ENCODE measurements at regions not wholly inside any gene's neighbourhood (a gene's known extent, or its start where the extent isn't known, plus 50 kb on each side); places are given as distances from the start of the nearest gene placed in this dataset.
"Not testable (repeated sequence)": the region's sequence is repeated elsewhere in the genome, so short reads cannot be mapped to it uniquely, and the experiment has no call there.

DNA sequence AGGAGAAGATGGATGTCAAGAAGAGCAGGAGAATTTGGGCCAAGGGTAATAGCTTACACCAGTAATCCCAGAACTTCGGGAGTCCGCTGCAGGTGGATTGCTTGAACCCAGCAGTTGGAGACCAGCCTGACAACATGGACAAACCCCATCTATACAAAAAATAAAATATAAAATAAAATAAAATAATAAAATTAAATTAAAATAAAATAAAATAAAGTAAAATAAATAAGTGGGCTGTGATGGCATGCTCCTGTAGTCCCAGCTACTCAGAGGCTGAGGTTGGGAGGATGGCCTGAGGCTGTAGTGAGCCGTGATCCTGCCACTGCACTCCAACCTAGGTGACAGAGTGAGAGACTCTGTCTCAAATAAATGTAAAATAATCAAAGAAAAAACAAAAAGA is 1946.7 kb downstream of the MRPL39 start:
- no peak for DNase-seq

DNA sequence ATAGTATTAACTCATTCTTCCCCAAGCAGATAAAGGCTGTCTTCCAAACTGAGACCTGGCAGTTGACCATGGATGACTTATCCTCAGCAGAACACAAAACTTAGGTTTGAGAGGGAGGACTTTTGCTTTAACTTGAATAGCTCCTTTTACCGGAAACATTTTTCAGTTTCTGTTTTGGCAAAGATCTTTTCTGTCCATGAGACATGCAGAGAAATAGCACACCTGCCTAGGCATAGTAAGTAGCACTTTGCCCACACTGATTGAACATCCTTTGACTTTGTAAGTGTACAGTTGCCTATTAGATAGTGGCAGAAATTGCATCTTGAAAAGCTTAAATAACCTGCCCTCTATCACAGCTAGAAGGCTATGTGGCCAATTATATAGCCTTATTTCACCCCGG is 1962.5 kb downstream of the MRPL39 start:
- no peak for DNase-seq

DNA sequence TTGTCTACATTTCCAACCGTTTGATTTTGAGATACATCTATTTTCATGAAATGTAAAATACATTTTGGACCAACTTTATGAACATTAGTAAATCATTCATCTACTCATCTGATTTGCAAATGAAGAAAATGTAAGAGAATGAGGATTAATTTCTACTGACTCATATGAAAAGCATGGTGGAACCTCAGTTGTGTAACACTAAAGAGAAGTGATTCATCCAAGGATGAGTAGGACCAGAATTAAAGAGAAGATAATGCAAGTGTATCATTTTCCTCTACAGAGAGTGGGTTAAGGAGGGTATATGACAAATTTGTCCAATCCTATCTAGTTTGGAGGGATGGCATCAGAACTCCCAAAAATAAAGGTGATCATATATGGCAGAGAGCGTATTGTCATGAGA is 1967.6 kb downstream of the MRPL39 start:
- DNase-seq = no peak

DNA sequence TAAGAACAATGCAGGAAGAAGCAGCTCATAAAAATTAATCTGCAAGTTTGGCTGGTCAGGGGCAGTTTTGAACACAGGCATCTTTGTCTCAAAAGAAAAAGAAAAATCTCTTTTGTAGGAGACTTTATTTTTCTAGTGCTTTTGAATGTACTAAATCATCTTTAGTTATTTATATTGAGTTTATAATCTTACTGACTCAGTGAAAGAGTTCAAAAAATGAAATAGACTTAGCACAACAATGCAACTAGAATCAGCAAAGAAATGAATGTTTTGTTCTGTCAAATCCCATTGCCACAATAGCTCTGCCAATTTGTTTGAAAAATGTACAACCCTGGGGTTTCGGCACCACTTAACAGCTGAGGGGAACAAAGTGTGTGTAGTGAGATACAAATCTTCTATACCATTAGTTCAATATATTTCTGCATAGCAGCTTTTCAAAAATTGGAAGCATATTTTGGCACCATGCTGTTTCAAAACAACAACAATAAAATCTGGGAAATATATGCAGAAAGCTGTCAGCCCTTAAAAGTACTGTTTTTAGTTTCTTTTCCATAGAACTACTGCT is 1969.1 kb downstream of the MRPL39 start:
- DNase-seq = no peak

DNA sequence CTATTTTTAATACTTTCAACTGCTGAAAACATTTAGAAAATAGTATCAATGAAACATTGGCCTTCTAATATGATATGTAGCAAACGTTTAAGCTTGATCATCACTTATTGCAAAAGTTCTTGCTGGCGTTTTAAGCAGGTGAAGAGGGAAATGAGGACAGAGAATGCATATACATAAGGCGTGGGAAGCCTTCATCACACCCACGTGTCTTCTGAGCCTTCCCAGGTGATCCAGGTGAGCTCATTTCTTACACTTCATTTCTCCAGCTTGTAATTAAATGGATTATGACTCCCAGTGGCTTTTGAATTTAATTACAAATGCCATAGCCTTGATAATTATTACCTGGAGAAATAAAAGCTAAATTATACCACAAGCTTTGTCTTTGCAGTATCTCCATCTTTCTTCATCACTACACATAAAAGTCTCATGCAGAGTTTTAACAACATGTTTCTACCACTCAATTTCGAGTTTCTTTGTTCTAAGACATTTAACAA is 1973.8 kb downstream of the MRPL39 start:
- no peak for DNase-seq

DNA sequence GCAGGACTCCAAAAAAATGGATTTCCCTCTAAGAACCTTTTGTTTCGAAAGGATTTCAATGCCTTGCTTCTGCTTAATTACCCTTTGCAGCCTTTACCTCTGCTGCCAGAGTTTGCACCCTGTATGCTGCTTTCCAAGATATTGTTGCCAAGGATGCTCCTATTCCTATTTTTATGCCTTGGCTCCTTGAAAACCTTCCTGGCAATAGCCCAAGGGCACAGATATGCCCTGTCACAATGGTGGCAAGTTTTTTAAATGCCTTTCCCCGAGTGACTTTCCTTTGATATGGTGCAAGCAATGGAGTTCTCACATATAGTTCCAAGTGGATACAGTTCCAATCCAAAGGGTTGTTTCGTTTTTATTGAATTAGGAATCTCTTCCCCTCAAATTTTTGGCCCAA is 1983.0 kb downstream of the MRPL39 start:
- no peak for DNase-seq

DNA sequence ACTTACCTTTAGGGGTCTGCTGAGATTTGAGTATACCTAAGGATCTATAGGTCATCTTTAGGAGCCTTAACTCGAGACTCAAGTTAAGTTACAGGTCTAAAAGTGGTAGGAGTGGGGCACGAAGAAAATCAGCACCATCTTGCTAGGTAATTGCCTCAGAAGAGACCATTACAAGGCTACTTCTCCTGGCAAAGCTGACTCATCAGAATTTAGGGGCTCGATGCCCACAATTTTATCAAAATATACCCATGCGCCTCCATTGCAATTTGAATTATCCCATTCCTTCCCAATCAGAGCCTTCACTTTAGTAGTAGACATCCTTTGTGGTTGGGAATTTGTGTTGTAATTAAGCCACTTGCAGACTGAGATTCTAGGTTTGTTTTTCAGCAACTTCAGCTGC is 1994.3 kb downstream of the MRPL39 start:
- no peak for DNase-seq

DNA sequence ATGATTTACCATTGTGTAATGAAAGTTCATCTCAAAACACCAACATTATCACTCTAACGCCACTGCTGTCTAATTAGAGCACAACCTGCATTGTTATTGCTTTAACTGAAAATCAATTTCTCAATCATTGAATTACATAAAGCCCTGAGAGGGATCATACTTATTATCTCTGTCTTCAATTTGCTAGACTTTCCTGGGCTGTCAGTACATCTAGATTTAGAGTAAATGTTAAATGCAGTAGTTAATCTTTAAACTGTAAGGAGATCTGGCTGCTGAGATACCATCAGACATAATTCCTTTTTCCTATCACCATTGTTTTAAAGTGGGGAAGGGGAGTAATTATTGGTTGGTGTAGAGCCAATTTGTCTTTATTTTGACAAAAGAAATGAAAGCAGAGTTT is 1995.1 kb downstream of the MRPL39 start:
- DNase-seq = no peak

DNA sequence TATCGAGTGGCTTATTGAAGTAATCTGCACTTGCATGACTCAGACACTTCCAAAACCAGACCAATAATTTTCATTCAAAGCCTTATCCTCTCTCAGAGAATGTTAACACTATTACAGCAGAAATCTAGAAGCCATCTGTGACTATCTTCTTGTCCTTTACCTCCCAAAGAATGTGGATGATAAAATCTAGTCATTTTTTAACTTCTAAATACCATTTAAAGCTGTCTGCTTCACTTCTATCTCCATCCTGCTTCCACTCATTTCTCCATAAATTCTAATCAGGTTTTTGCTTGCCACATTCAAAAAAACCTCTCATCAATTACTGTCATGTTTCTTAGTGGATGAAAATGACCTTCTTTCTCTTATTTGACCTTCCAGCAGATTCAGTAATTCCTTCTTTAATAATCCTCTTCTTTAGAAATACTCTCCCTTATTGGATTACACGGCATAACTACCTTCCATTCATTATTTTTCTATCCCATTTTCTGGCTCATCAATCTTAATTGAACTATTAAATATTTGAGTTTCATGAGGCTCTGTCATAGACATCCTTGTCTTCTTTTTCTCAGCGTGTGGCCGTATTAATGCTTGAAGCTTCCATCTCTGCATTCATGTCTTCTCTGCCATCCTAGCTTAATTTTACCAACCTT is 1999.4 kb downstream of the MRPL39 start:
- no peak for DNase-seq

DNA sequence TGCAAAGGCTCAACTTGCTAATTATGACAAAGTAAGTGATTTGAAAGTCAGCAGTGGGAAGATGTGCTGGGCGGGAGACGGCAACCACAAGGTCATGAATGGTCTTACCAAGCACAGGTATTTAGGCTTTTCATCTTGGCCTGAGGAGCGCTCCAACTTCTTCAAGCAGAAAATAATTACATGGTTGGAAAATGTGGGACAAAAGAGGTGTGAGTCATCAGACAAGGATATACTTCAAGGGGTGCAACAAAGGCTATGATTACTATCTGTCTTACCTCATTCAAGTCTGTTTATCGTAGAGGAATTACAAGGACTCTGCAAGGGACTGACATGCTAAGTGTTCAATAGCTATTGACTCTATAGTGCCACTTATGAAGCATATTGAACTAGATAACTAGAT is 2005.7 kb downstream of the MRPL39 start:
- DNase-seq = no peak

DNA sequence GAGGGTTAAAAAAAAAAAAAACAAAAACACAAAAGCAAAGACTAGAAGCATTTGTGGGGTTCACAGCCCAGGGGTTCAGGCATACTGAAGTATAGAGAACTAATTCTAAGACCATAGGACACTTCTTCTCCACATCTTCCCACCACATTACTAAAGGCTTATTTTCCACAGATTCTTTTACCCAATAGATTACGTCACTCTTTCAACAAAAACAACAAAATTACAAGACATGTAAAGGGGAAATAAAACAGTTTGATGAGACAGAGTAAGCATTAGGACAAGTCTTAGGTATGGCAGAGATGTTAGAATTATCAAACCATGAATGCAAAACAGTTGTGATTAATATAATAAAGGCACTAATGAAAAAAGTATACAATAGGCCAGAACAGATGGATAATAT is 2013.7 kb downstream of the MRPL39 start:
- no peak for DNase-seq

DNA sequence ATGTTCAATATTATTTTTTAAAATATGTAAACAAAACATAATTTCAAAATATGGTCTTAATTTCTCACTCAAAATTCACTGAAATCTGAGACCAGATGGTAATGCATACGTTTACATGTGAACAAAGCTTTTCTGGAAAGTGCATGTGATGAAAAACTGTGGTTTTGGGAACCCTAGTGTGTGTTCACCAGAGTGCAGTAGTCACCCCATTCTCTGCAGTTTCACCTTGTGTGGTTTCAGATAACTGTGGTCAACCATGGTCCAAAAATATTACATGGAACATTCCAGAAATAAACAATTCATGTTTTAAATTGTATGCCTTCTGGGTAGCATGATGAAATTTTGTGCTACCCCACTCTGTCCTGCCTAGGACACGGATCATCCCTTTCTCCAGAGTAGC is 2021.9 kb downstream of the MRPL39 start:
- DNase-seq = no peak

DNA sequence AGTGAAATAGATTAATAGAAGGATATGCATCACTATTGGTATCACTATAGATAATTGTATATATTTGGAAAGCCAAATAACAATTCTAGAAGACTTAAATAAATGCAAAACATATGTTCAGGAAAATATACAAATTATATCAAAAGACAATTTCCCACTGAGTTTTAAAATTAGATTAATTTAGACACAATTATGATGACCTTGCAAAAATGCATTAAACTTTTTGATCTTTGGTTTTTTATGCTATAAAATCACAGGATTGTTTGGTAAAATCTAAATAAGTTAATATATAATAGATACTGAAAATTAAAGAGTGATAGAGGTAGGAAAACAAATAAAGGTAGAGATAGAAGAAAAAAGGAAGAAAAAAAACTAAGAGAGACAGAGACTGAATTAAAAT is 2027.7 kb downstream of the MRPL39 start:
- no peak for DNase-seq

DNA sequence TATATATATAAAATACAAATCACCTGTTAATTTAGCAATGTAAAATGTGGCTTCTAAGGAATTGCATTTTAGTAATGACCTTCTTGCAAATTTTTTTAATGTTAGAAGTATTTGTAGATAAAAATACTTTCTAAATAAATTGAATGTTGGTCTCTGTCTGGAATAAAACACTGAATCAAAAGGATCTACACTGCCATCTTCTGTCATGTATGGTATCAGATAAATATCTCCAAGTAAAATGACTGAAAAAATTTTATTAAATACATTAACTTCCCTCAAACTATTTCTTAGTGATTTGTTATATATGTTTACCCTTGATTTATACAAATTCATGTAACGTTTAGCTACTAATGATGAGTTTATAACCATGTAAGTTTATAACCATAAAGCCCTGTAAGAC is 2029.3 kb downstream of the MRPL39 start:
- no peak for DNase-seq

DNA sequence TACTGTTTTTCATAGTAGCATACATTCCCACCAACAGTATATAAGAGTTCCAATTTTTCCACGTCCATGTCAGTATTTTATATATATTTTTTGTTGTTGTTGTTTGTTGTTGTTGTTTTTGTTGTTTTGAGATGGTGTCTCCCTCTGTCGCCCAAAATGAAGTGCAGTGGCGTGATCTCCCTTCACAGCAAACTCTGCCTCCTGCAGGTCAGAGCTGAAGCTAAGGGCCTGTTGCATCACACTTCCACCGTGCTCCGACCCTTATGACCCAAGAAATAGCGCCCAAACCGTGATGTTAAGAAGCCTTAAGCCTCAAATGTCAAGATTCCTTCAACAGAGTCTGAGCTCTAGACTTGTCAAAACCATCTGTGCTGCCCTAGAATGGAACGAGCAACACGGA is 2032.3 kb downstream of the MRPL39 start:
- DNase-seq = no peak

DNA sequence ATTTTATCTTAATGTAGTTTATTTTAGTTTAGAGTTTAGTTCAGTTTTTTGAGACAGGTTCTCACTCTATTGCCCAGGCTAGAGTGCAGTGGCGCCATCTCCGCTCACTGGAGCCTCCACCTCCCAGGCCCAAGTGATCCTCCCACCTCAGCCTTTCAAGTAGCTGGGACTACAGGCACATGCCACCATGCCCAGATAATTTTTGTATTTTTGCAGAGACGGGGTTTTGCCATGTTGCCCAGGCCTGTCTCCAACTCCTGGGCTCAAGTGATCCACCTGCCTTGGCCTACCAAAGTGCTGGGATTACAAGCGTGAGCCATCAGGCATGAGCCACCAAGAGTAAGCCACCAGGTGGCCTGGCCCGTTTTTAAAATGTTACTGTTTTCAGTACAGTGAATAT is 2058.4 kb downstream of the MRPL39 start:
- DNase-seq = not testable (repeated sequence)

DNA sequence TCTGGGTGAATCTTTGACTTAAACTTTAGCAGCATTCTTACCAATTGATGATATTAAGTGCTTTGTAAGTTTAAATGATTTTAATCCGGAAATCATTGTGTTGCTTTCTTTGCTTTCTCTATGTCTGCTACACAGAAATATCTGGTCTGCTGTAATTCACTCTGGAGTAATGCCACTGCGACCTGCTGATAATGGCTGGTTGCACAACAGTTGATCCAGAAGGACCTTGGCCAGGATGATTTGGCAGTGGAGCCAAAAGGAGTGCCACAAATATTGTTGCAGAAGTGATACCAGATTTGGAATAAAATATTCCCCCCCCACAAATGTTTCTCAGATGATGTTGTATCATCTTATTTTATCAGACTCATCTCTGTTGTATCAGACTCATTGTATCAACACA is 2063.9 kb downstream of the MRPL39 start:
- DNase-seq = no peak

DNA sequence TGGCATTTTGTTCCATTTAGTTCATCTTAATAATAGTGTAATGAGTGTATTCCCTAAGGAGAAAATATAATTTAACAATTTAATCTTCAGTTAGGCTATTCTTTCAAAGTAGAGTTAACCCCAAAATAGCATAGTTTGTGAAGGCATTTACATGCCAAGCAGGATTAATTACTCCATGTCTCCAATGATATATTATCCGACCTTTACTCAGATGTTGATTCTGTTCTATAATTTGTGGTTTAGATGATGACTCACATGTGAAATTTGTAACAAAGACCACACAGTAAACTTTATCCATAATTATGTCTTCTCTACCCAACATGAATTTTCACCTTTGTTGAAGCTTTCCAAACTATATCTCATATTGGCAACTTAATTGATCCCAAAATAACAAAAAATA is 2065.2 kb downstream of the MRPL39 start:
- no peak for DNase-seq

DNA sequence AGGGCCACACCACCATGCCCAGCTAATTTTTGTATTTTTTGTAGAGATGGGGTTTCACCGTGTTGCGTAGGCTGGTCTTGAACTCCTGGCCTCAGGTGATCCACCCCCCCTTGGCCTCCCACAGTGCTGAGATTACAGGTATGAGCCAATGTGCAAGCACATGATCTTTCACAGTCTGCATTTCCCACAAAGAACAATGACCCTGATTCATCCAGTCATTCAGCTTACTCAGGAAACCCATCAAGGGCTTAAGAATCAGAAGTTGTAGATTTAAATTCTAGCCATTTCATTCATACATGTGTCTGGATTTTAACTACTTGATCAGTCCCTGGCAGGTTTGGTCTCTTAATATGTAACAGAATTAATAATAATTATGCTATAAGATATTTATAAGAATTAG is 2065.7 kb downstream of the MRPL39 start:
- DNase-seq = no peak

DNA sequence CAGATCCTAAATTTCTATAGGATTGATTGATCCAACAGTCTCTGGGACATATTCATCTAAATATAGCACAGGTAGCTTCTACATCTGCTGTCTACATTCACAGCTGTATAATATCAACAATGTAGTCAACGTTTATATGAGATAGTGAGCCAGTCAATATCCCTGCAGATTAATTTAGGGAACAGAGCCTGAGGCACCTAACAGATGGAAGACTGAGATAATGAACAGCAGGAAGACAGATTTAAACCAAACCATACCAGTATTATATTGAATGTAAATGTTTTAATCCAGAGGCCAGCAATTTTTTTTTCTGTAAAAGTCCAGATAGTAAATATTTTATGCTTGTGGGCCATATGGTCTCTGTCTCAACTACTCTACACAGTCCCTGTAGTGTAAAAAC is 2072.4 kb downstream of the MRPL39 start:
- no peak for DNase-seq

DNA sequence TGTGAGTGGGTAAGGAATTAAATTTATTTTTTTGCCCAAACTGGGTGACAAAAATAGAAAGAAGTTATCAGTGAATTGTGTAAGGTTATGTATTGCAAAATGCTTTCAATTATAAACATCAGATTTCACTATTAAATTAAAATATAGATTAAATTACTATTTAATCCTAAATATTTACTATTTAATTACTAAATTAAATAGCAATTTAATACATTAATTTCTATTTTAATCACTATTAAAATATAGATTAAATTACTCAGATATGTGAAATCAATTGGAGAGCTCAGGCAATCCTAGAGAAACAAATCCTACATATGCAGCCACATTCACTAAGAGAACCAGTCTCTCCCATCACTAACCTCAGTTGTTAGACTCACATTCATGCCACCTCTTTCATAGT is 2075.8 kb downstream of the MRPL39 start:
- no peak for DNase-seq

DNA sequence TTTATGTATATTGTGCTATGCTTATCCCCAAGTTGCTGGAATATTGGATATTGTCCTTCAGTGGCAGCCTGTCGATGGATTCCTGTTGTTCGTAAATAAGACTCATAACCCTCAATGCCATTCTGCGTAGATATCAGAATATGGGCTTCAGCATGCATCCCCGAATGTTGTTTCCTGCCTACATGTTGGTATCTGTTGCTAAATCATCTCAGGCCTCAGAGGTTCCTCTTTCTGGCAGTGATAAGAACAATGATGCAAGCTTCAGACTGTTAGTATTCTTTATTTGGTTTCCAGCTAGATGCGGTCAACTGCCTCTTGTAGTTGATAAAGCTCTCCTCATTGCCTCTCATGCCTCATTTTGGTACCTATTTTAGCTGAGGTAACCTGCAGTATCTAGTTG is 2082.6 kb downstream of the MRPL39 start:
- DNase-seq = no peak

DNA sequence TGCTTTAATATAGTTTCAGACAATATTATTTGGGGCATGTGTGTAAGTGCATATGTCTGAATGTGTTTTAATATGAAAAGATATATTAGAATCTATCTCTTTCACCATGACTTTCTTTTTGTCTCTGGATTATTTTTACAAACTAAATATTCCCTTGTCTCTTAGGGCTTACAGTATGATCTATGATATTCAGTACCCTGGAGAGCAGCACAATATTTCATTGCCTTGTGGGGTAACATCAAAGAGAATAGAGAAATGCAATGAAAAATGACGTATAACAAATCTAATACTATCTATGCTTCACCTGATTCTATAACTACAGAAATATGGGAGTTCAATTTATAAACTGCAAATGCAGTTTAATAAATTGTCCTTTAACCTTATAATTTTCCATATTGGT is 2084.5 kb downstream of the MRPL39 start:
- no peak for DNase-seq

DNA sequence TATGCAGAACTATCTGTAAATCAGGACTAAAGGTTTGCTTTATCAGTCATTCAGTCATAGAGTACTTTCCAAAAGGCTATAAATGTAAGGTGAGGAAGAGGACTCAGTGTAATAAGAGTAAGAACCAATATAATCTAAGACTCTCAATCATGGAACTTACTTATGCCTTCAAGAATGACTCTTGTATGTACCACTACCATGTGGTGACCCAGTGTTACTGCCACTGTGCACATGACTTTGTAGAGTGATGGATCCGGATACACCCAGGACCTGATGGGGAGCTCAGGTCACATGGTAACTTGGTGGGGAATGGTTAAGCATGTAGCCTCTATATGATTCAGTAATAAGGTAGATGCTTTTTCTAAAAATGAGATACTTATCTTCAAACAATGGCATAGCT is 2099.8 kb downstream of the MRPL39 start:
- no peak for DNase-seq

DNA sequence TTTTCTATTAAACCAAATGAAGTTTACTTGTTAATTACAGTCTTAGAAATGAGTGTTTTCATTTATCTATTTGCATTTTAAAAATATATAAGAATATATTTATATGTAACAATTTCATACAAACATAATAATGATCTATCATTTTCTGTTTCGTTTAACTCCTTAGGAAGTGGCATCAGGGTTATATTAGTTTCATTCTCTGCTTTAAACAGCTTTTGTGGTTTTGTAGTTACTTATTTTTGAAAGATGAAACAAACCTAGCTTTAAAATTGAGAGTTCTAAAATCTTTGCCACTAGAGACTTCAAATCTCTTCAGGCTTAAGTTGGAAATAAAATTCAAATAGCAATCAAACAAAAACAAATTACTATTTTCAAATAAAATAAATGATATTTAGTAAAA is 2110.6 kb downstream of the MRPL39 start:
- DNase-seq = no peak

Measured in NCI-H2029 treated with DMSO at 0.1 percent for 48 hours (cell line).